Smooth muscle cell (in vitro differentiated cells): ENCODE measurements at regions not wholly inside any gene's neighbourhood (a gene's known extent, or its start where the extent isn't known, plus 50 kb on each side); places are given as distances from the start of the nearest gene placed in this dataset.
A peak's percentile ranks its signal among the peaks of the same experiment; 100 is the strongest.

Experiments used
- DNase-seq: peaks from one replicate; lab custom pipeline; 2025; ENCODE audit not compliant: unreplicated experiment; lab: John Stamatoyannopoulos, UW
- H2AFZ ChIP-seq: fragments of 200-600 bp; sonication (generic); 2 replicates; pipeline ENCODE4 v1.6.0; 2016; ENCODE audit warnings: antibody characterized with exemption, low read depth, mild to moderate bottlenecking
- H3F3A ChIP-seq: fragments of 200-600 bp; sonication (generic); 2 replicates; pipeline ENCODE4 v1.6.0; 2017; ENCODE audit warnings: antibody characterized with exemption, low read depth
- H3K27ac ChIP-seq: fragments of 200-600 bp; sonication (generic); 2 replicates; pipeline ENCODE4 v1.5.1; 2016; ENCODE audit warnings: low read depth, mild to moderate bottlenecking
- H3K27me3 ChIP-seq: fragments of 200-600 bp; sonication (generic); 2 replicates; pipeline ENCODE4 v1.6.1; 2016; ENCODE audit warnings: low read depth, mild to moderate bottlenecking
- H3K36me3 ChIP-seq: fragments of 200-600 bp; sonication (generic); 2 replicates; pipeline ENCODE4 v1.5.1; 2016; ENCODE audit warnings: low read depth
- H3K4me1 ChIP-seq: fragments of 200-600 bp; sonication (generic); 2 replicates; pipeline ENCODE4 v1.5.1; 2016; ENCODE audit warnings: low read depth
- H3K4me2 ChIP-seq: fragments of 200-600 bp; sonication (generic); 2 replicates; pipeline ENCODE4 v1.6.0; 2016; ENCODE audit warnings: mild to moderate bottlenecking
- H3K4me3 ChIP-seq: fragments of 200-600 bp; sonication (generic); 2 replicates; pipeline ENCODE4 v1.5.1; 2016; ENCODE audit warnings: mild to moderate bottlenecking
- H3K79me2 ChIP-seq: fragments of 200-600 bp; sonication (generic); 2 replicates; pipeline ENCODE4 v1.6.0; 2016; ENCODE audit warnings: low read depth, mild to moderate bottlenecking
- H3K9ac ChIP-seq: fragments of 200-600 bp; sonication (generic); 2 replicates; pipeline ENCODE4 v1.6.0; 2016; ENCODE audit warnings: low read depth
- H3K9me3 ChIP-seq: fragments of 200-600 bp; sonication (generic); replicated peaks from 2 replicates; pipeline ENCODE4 v1.5.1; 2016; ENCODE audit warnings: low read depth
- H4K20me1 ChIP-seq: fragments of 200-600 bp; sonication (generic); 2 replicates; pipeline ENCODE4 v1.6.0; 2016; ENCODE audit warnings: low read depth
- WGBS: methylation state at CpG from one replicate; pipeline ENCODE4 v1.1.7; 2016; ENCODE audit warnings: low lambda C conversion rate; 5-methylcytosine and 5-hydroxymethylcytosine counted together
- TF ChIP-seq, protein P1 (sequence below): fragments of 200-600 bp; sonication (generic); IDR thresholded peaks from 2 replicates; pipeline ENCODE4 v1.5.1; 2017; ENCODE audit warnings: borderline replicate concordance, mild to moderate bottlenecking, antibody characterized with exemption; ENCODE audit not compliant: insufficient read depth, poor library complexity, severe bottlenecking

DNA sequence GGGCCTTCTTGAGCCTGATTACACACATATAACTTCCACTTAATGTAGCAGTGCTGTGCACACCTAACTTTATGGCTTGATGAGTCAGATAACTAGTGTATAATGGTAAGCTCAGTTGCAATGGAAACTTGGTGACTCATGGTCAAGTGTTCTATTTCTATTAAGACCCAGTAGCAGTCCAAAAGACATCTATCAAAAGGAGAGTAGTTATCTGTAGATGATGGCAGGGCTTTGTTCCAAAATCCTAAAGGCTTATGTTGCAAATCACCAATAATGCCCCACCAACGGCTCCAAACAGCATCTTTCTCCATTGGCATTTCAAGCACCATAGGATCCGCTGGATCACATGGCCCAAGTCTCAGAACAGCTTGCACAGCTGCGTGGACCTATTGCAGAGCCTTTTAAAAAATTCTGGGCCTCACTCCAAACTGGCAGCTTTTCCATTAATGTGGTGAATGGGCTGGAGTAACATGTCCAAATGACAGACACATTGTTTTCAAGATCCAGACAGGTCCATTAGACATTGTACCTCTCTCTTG, 566.8 kb upstream of the USP24 start:
- TF ChIP-seq, protein P1, sequence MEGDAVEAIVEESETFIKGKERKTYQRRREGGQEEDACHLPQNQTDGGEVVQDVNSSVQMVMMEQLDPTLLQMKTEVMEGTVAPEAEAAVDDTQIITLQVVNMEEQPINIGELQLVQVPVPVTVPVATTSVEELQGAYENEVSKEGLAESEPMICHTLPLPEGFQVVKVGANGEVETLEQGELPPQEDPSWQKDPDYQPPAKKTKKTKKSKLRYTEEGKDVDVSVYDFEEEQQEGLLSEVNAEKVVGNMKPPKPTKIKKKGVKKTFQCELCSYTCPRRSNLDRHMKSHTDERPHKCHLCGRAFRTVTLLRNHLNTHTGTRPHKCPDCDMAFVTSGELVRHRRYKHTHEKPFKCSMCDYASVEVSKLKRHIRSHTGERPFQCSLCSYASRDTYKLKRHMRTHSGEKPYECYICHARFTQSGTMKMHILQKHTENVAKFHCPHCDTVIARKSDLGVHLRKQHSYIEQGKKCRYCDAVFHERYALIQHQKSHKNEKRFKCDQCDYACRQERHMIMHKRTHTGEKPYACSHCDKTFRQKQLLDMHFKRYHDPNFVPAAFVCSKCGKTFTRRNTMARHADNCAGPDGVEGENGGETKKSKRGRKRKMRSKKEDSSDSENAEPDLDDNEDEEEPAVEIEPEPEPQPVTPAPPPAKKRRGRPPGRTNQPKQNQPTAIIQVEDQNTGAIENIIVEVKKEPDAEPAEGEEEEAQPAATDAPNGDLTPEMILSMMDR, result no peak
- Histone ChIP-seq H3K9me3 (no peaks in the 10 kb centered on the region), H3K27ac (peak overlapping the region; percentile 35), H3K4me1 (peaks cover under 1% of the 10 kb centered on the region), H4K20me1 (no peaks in the 10 kb centered on the region), H3K36me3 (no peaks in the 10 kb centered on the region), H3K4me3 (no peak overlapping the region), H3F3A (no peaks in the 10 kb centered on the region), H3K79me2 (no peaks in the 10 kb centered on the region), H3K4me2 (no peak overlapping the region), H3K9ac (no peak overlapping the region), H2AFZ (no peak overlapping the region), H3K27me3 (no peaks in the 10 kb centered on the region)
- 66% methylated on average over 3 of the region's 3 CpGs for WGBS
- no peak for DNase-seq

DNA sequence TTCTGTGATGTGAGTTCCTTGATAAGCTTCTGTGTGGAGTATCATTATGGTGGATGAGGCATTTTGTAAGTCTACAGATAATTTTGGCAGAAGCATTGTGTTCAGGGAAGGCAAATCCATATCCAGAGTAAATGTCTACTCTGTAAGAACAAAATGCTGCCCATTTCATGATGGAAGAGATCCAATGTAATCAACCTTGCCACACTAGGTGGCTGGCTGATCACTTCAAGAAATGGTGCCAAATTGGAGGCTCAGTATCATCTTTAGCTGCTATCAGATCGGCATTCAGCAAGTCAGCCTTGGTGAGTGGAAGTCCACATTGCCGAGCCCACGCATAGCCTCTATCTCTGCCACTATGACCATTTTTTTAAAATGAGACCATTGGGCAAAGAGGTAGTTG, 565.8 kb upstream of the USP24 start:
- Histone ChIP-seq H3K4me1 (no peaks in the 10 kb centered on the region), H2AFZ (no peak overlapping the region), H3K27ac (no peak overlapping the region), H3K79me2 (no peaks in the 10 kb centered on the region), H3K9ac (no peak overlapping the region), H4K20me1 (no peaks in the 10 kb centered on the region), H3K9me3 (no peaks in the 10 kb centered on the region), H3K4me3 (no peak overlapping the region), H3K27me3 (no peaks in the 10 kb centered on the region), H3K36me3 (no peaks in the 10 kb centered on the region), H3K4me2 (no peak overlapping the region), H3F3A (no peaks in the 10 kb centered on the region)
- no peak for DNase-seq
- TF ChIP-seq, protein P1, result no peak
- 98% methylated on average over 3 of the region's 3 CpGs for WGBS

DNA sequence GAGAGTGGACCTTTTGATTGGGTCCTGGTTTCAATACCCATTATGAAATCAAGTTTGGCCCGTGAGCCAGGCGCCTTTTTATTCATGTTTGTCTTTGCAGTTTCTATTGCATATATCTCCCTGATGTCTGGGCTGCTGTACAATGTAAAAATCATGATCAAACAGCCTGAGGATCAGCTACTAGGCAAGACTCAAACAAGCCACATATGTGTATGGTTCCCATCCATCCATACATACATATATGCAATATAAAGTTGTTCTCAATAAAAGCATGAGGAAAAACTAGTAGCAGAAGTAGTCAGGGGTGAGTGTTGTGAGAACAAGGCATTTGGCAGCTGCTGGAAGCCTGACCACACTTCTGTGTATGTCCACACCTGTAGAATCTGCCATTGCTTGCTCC, 562.4 kb upstream of the USP24 start:
- Histone ChIP-seq H4K20me1 (no peaks in the 10 kb centered on the region), H3K4me1 (no peaks in the 10 kb centered on the region), H3K27ac (no peak overlapping the region), H3K4me3 (no peak overlapping the region), H3K36me3 (no peaks in the 10 kb centered on the region), H2AFZ (no peak overlapping the region), H3F3A (no peaks in the 10 kb centered on the region), H3K9me3 (no peaks in the 10 kb centered on the region), H3K27me3 (no peaks in the 10 kb centered on the region), H3K79me2 (no peaks in the 10 kb centered on the region), H3K9ac (no peak overlapping the region), H3K4me2 (no peak overlapping the region)
- no peak for DNase-seq
- TF ChIP-seq, protein P1, result no peak
- 98% methylated on average over 2 of the region's 2 CpGs for WGBS

DNA sequence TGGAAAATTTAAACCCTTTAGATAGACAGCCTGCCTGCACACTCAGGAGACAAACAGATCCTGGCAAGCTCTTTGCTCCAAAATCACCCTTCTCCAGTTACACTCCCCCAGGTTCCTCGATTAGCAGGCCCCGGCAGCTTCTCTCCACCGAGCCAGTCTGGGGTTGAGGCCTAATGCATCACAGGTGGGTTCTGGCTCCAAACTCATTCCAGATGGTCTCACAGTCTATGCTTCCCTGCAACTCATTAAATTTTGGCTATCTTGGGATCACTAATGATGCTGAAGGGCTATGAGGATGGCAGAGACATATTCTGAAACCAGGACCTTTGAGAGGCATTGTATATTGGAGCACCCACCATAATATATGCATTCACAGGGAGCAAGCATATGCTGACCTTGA, 559.8 kb upstream of the USP24 start:
- Histone ChIP-seq H3F3A (no peaks in the 10 kb centered on the region), H3K79me2 (no peaks in the 10 kb centered on the region), H3K27me3 (no peaks in the 10 kb centered on the region), H3K4me1 (no peaks in the 10 kb centered on the region), H4K20me1 (no peaks in the 10 kb centered on the region), H3K27ac (no peak overlapping the region), H2AFZ (no peak overlapping the region), H3K4me2 (no peak overlapping the region), H3K9me3 (no peaks in the 10 kb centered on the region), H3K36me3 (no peaks in the 10 kb centered on the region), H3K4me3 (no peak overlapping the region), H3K9ac (no peak overlapping the region)
- DNase-seq, result no peak
- TF ChIP-seq, protein P1, result no peak
- WGBS, result 93% methylated on average over 3 of the region's 3 CpGs
